RWPE1 (cell line): ENCODE measurements at regions not wholly inside any gene's neighbourhood (a gene's known extent, or its start where the extent isn't known, plus 50 kb on each side); places are given as distances from the start of the nearest gene placed in this dataset.

Source experiments
- CTCF ChIA-PET: fragments of 350-600 bp; sonication (Branson Sonifier 250); formaldehyde crosslinking; extraction: SDS; loops from one replicate; lab custom pipeline; 2021; lab: Yijun Ruan, JAX
- POLR2A ChIA-PET: fragments of 400-600 bp; formaldehyde crosslinking; extraction: SDS; loops from one replicate; lab custom pipeline; 2020; ENCODE audit warnings: antibody characterized with exemption; ENCODE audit not compliant: low non-redundant PET; lab: Yijun Ruan, JAX
- DNase-seq: peaks from one replicate; pipeline ENCODE4 v3.0.0; 2012; ENCODE audit warnings: low spot score
- H3K27ac ChIP-seq: fragments of 450-650 bp; 2 replicates; pipeline ENCODE4 v1.5.1; 2017
- TF ChIP-seq, protein P1 (sequence below): fragments of 450-650 bp; conservative IDR thresholded peaks from 2 replicates; pipeline ENCODE4 v1.5.1; 2017; ENCODE audit warnings: low read depth, mild to moderate bottlenecking

DNA sequence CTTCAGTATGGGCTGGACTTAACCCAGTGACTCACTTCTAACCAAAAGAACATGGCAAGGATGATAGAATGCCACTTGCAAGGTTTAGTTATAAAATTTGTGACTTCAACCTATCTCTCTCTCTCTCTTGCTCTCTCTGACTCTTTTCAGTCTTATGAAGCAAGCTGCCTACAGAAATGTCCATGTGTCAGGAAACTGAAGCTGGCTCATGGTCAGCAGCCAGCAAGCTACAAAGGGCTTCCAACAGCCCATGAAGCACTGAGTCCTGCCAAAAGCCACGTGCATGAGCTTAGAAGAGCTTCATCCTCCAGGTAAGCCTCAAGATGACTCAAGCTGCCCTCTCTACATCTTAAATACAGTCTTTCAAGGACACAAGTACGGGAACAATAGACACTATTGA lies 100.3 kb downstream of the HS3ST1 start:
- ChIA-PET CTCF (no interaction called here), POLR2A (no interaction called here)
- no peak overlapping the region for H3K27ac ChIP-seq
- no peak for DNase-seq
- TF ChIP-seq, protein P1, sequence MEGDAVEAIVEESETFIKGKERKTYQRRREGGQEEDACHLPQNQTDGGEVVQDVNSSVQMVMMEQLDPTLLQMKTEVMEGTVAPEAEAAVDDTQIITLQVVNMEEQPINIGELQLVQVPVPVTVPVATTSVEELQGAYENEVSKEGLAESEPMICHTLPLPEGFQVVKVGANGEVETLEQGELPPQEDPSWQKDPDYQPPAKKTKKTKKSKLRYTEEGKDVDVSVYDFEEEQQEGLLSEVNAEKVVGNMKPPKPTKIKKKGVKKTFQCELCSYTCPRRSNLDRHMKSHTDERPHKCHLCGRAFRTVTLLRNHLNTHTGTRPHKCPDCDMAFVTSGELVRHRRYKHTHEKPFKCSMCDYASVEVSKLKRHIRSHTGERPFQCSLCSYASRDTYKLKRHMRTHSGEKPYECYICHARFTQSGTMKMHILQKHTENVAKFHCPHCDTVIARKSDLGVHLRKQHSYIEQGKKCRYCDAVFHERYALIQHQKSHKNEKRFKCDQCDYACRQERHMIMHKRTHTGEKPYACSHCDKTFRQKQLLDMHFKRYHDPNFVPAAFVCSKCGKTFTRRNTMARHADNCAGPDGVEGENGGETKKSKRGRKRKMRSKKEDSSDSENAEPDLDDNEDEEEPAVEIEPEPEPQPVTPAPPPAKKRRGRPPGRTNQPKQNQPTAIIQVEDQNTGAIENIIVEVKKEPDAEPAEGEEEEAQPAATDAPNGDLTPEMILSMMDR: no peak

DNA sequence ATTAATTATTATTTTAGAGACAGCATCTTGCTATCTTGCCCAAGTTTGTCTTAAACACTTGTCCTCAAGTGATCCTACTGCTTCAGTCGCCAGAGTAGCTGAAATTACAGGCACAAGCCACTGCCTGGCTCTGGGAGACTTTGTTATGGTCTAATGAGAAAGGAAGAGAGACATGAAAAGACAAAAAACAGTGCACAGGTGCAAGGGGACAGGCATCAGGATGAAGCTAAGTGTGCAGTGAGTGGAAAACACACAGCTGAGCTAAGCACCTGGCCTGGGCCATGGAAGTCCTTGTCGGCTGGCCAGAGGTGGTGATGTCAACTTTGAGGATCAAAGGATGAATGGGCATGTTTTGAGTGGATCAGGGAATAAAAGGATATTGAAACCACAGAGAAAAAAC lies 102.7 kb downstream of the HS3ST1 start:
- TF ChIP-seq, protein P1: no peak
- no peak for DNase-seq
- no peak overlapping the region for H3K27ac ChIP-seq
- POLR2A ChIA-PET: no interaction called here
- CTCF ChIA-PET: no interaction called here

DNA sequence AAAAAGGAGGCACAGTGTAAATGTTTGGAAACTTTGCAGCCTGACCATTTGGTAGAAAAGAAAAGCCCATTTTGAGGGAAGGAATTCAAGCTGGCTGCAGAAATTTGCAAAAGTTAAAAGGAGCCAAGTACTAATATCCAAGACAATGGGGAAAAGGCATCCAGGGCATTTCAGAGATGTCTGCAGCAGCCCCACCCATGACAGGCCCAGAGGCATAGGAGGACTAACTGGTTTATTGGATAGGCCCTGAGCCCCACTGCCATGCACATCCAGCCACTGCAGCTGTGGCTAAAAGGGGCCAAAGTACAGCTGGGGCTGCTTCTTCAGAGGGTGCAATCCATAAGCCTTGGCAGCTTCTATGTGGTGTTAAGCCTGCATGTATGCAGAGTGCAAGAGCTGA lies 104.9 kb downstream of the HS3ST1 start:
- TF ChIP-seq, protein P1: no peak
- POLR2A ChIA-PET: no interaction called here
- CTCF ChIA-PET: no interaction called here
- H3K27ac ChIP-seq: no peak overlapping the region
- DNase-seq: no peak

DNA sequence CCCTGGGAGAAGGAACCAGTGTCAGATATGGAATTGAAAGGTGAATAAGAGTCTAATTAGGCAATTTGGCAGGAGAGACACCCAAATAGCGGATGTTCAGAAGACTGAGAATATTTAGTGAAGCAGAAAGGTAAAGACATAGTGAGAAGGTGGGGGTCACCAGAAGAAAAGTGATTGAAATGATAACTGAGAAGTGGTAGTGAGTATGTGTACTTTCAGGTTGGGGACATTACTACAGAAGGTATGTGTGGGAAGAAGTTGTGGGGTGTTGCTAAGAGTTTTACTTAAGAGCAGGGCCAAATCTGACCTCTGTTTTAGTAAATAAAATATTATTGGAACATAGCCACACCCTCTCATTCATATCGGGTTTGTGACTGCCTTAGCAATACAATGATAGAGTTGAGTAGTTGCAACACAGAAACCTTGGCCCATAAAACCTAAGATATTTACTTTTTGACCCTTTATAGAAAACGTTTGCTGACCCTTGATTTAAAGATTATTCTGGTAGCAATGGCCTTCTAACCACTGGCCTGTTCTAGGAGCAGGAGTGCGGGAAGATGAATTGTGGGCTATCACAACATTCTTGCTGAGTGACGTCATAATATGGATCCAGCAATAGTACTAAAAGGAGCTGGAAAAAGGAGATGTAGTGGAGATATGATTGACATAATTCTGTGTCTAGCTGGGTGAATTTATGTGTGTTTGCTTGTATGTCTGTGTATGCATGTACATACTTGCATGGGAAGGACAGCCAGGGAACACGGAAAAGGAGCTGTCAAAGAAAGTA lies 115.3 kb downstream of the HS3ST1 start:
- POLR2A ChIA-PET: no interaction called here
- H3K27ac ChIP-seq: no peak overlapping the region
- CTCF ChIA-PET: no interaction called here
- TF ChIP-seq, protein P1: no peak
- DNase-seq: no peak

DNA sequence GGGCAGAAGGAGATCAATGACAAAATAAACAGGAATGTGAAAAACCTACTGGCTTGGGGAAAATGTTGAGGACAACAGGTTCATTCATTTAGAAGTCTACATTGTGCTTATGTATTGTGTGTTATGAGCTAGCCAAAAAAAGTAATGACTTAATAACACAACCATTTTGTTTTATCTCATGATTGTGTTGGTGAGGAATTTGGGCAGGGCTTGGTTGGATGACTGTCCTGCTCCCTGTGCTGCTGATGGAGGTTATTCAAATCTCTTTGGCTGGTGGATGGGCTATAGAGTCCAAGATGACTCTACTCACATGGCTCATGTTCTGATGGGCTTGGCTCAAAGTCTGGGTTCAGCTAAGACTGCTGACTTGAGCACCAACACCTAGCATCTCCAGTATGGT lies 116.3 kb downstream of the HS3ST1 start:
- TF ChIP-seq, protein P1: no peak
- peak; percentile 8 for DNase-seq
- no peak overlapping the region for H3K27ac ChIP-seq
- ChIA-PET CTCF (no interaction called here), POLR2A (no interaction called here)

DNA sequence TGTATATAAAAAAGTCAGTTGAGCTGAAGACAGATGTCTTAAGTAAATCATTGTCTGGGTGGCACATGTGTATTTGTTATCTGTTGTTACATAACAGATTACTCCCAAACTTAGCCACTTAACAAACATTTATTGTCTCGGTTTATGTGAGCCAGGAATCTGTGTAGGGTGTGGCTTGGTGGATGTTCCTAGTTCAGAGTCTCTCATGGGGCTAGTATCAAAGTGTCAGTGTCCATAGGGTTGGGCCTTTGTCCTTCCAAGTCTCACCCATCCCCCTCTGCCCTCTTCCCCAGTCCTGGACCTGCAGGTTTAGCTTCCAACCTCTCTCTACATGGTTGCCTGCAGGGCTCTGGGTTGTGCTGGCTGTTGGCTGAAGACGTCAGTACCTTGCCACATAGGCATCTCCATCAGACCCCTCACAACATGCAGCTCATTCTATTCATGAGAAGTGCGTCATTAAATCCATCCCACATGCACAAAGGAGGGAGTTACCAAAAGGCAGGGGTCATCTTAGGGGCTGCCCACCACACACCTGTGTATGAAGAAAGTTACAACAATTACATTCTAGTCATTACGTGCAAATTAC lies 127.5 kb downstream of the HS3ST1 start:
- no peak for DNase-seq
- POLR2A ChIA-PET: no interaction called here
- TF ChIP-seq, protein P1: no peak
- CTCF ChIA-PET: no interaction called here
- H3K27ac ChIP-seq: no peak overlapping the region
